MM.1S (cell line): ENCODE measurements at regions not wholly inside any gene's neighbourhood (a gene's known extent, or its start where the extent isn't known, plus 50 kb on each side); places are given as distances from the start of the nearest gene placed in this dataset.

Source experiments
- CTCF ChIP-seq: fragments of 300-600 bp; sonication (generic); IDR thresholded peaks from 2 replicates; pipeline ENCODE4 v1.5.1; 2016; ENCODE audit warnings: antibody characterized with exemption, low read length, mixed read lengths
- EZH2 ChIP-seq: fragments of 300-600 bp; sonication (generic); optimal IDR thresholded peaks from 2 replicates; pipeline ENCODE3; 2017; ENCODE audit warnings: low read depth, mild to moderate bottlenecking, antibody characterized with exemption, low read length, mixed read lengths
- EZH2phosphoT487 ChIP-seq: fragments of 300-600 bp; sonication (generic); IDR thresholded peaks from 2 replicates; pipeline ENCODE4 v1.6.1; 2018; ENCODE audit warnings: antibody characterized with exemption, low read length

DNA sequence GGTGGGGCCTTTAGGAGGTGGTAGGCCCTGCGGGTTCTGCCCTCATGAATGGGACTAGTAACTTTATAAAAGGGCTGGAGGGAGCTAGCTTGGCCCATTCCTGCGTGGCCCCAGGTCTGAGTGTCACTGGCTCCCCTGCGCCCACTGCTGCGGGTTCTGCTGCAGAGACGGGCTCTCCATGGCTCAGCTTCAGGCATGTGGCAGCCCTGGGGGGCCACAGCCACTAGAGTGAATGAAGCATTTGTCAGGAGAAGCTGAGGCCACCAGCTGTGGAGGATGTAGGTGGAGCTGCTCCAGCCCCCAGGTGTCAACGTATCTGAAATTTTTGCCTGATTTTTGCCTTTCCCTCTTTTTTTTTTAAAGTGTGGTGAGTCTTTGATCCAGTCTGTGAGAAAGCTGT lies 119.1 kb downstream of the SOX1 start:
- TF ChIP-seq CTCF (no peak), EZH2 (no peak), EZH2phosphoT487 (no peak)
